HPDE6-E6E7 (cell line): ENCODE measurements at regions not wholly inside any gene's neighbourhood (a gene's known extent, or its start where the extent isn't known, plus 50 kb on each side); places are given as distances from the start of the nearest gene placed in this dataset.
"Not testable (repeated sequence)": the region's sequence is repeated elsewhere in the genome, so short reads cannot be mapped to it uniquely, and the experiment has no call there.

Experiments
- DNase-seq: peaks from one replicate; pipeline ENCODE4 v3.0.0; 2011; ENCODE audit warnings: missing footprints; ENCODE audit errors: extremely low spot score

- DNase-seq, result no peak
These were observed 183.1 kb upstream of the DPP10 start for GRCh38 chr2:114259389-114259788.

- DNase-seq, result no peak
These were observed 181.1 kb upstream of the DPP10 start for GRCh38 chr2:114261366-114261765.

DNA sequence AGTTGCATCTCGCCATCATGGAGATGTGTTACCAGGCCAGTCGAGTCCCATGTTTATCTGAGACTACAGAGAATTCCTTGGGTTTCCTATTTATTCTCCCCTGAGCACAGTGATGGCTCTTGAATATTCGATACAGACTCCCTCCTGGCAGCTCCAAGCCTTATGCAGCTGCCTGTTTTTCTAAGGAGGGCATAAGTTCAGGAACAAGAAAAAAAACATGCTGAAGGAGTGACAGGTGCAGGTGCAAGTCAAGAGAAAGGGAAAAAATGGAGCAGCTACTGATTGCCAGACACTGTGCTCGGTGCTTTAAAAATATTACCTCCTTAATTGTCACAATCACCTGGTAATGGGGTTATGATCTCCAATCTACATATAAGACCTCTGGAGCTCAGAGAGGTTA is 177.2 kb upstream of the DPP10 start:
- no peak for DNase-seq

GRCh38 chr2:114274957-114275356 is 167.5 kb upstream of the DPP10 start:
- no peak for DNase-seq

DNA sequence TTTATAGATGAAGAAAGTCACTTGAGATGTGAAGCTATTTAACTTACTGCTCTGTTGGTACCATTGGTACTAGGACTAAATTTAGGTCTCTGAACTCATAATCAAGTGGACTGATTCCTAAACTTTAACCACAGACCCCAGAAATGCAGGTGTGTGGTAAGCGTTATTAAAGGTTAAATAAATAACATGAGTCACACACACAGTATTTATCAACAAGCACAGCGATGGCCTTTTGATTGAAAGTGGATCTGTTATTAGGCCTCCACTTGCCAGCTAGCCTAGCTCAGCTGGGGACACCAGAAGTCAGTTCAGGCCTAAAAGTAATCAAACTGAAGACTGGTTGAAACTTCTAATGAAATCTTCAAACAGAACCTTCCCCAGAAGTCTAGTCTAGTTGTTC is 161.3 kb upstream of the DPP10 start:
- DNase-seq, result no peak

- DNase-seq, result no peak
These were observed 158.7 kb upstream of the DPP10 start for GRCh38 chr2:114283774-114284173.

DNA sequence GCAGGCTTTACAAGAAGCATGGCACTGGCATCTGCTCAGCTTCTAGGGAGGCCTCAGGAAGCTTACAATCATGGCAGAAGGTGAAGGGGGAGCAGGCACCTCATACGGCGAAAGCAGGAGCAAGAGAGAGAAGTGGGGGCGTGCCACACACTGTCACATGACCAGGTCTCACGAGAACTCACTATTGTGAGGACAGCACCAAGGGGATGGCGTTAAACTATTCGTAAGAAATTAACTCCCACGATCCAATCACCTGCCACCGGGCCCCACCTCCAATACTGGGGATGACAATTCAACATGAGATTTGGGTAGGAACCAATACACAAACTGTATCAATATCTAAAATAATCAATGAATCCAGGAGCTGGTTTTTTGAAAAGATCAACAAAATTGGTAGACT is 156.0 kb upstream of the DPP10 start:
- no peak for DNase-seq

- DNase-seq, result no peak
These were observed 149.1 kb upstream of the DPP10 start for GRCh38 chr2:114293355-114293754.

DNA sequence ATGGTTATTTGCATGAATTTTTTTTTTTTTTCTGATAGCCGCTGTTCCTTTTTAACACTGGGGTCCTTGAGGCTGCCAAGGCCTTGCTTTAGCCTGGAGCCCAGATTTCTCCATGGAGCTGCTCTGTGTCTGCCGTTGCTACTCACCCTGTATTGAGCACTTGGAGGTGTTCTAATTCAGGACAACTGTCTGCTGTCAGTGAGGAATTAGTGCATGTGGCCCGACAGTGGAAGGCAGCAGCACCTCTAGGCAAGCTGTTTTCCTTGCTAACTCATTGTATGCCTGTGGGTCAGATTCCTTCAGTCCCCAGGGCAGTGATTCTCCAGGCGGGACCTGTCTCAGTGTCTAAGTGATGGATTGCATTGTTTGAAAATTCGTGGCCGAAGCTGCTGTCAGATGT is 147.7 kb upstream of the DPP10 start:
- DNase-seq, result no peak

- DNase-seq, result not testable (repeated sequence)
These were observed 142.1 kb upstream of the DPP10 start for GRCh38 chr2:114300351-114300750.

- DNase-seq, result no peak
These were observed 125.7 kb upstream of the DPP10 start for GRCh38 chr2:114316532-114317300.

DNA sequence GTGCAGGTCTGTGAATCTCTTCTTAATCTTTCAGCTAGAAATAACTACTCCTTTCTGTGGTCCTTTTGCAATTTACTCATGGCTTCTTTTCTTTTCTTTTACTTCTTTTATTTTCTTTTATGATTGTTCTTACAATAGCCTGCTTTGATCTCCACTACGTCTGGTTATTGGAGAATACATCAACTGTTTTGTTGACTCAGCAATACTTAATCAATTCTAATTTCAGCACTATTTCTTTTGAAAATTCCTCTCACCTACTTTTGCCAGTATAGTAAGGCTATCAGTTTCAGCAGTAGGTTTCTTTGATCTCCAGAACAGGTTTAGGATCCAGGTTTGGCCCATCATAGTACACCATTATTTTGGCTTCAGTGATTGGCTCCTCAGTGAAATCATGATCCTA is 111.8 kb upstream of the DPP10 start:
- DNase-seq, result no peak

DNA sequence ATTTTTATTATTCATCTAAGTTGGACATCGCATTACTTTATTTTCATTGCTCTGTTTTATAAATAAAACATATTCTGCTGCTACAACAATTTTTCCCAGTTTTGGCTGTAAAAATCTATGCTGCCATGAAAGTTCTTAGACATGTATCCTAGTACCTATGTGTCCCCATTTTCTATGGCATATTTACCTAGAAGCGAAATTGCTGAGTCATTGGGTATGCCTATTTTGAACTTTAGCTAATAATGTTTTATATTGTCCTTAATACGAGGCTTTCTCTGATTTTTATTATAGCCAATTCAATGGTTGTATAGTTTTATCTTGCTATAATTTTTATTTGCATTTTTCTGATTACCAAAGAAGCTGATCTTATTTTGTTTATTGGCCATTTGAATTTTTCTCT is 110.5 kb upstream of the DPP10 start:
- no peak for DNase-seq

- DNase-seq, result no peak
These were observed 97.2 kb upstream of the DPP10 start for GRCh38 chr2:114345246-114345645.

DNA sequence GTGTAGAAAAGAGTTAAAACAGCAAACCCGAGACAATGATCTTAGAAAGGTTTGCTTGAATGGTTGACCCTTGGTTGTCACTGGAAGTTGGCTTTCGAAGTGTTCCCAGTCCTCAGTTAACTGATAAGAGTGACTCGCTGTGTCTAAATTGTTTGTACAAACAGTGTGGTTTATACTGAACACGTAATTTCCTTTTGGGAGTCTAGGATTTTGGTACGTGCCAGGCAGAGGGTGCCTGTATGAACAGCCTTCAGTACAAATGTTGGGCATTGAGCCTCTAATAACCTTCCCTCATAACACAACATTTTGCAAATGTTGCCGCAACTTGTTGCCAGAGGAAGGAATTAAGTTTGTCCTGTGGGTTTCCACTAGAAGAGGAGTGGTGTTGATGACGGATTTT is 95.8 kb upstream of the DPP10 start:
- no peak for DNase-seq

GRCh38 chr2:114350186-114350725 is 92.2 kb upstream of the DPP10 start:
- DNase-seq, result no peak

GRCh38 chr2:114352988-114353387 is 89.5 kb upstream of the DPP10 start:
- DNase-seq, result no peak

- DNase-seq, result no peak
These were observed 88.2 kb upstream of the DPP10 start for GRCh38 chr2:114354199-114354598.

- DNase-seq, result no peak
These were observed 73.7 kb upstream of the DPP10 start for GRCh38 chr2:114368705-114369104.

DNA sequence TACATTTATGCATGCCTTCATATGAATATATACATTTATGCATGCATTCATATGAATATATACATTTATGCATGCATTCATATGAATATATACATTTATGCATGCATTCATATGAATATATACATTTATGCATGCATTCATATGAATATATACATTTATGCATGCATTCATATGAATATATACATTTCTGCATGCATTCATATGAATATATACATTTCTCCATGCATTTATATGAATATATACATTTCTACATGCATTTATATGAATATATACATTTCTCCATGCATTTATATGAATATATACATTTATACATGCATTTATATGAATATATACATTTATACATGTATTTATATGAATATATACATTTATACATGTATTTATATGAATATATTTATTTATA is 70.7 kb upstream of the DPP10 start:
- DNase-seq, result not testable (repeated sequence)

DNA sequence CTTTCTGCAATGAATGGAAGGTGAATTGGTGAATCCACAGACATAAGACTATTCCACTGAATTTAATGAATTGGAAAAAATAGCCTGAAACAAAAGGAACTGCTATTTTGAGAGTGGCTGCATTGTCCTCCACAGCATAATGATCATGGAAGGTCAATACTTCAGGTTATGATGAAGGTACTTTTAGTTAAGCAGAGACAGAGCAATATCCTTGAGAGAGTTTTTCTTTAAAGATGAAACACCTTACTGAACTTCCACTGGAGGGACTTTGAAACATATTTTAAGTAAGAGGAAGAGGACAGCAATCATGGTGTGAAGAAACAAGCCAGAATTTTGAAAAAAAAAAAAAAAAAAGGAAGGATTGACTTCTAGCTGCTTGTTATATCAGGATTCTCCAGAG is 68.8 kb upstream of the DPP10 start:
- DNase-seq, result no peak

- DNase-seq, result no peak
These were observed 58.0 kb upstream of the DPP10 start for GRCh38 chr2:114384441-114384840.

DNA sequence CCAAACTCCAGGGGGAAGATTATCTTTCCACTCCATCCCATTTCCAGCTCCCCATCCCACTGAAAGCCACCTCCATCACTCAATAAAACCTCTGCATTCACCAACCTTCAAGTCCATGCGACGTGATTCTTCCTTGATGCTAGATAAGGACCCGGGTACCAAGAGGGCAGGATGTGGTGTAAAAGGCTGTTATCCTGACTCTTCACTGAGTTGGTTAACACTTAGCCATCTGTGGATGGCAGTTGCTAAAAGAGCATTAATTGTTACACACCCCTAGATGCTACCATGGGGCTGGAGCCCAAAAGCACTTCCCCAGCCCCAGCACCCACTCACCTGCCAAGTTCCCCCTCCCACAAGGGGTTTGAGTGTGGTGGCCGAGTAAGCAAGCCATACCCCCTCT is 53.4 kb upstream of the DPP10 start:
- no peak for DNase-seq
